Neural cell (in vitro differentiated cells): ENCODE measurements at regions not wholly inside any gene's neighbourhood (a gene's known extent, or its start where the extent isn't known, plus 50 kb on each side); places are given as distances from the start of the nearest gene placed in this dataset.

Experiments used
- H2AFZ ChIP-seq: fragments of 200-600, 300-800 bp; sonication (generic), shearing (Covaris generic); 2 replicates; pipeline ENCODE4 v1.6.0; 2014; ENCODE audit warnings: low read depth, mild to moderate bottlenecking, antibody characterized with exemption, low read length, moderate library complexity
- H3F3A ChIP-seq: fragments of 200-600 bp; shearing (Covaris generic); 2 replicates; pipeline ENCODE4 v1.6.1; 2016; ENCODE audit warnings: mild to moderate bottlenecking, moderate library complexity, mixed read lengths, antibody characterized with exemption, low read length; ENCODE audit not compliant: insufficient read depth, poor library complexity, severe bottlenecking
- H3K27ac ChIP-seq: fragments of 200-600, 300-800 bp; sonication (generic), shearing (Covaris generic); 2 replicates; pipeline ENCODE4 v1.5.1; 2014; ENCODE audit warnings: mild to moderate bottlenecking, low read length, moderate library complexity
- H3K27me3 ChIP-seq: fragments of 300-800, 200-600 bp; sonication (generic), shearing (Covaris generic); 2 replicates; pipeline ENCODE4 v1.6.0; 2014; ENCODE audit warnings: mild to moderate bottlenecking, low read depth, low read length, moderate library complexity; ENCODE audit not compliant: insufficient read depth
- H3K36me3 ChIP-seq: fragments of 300-800, 200-600 bp; sonication (generic), shearing (Covaris generic); 2 replicates; pipeline ENCODE4 v1.5.1; 2014; ENCODE audit warnings: mild to moderate bottlenecking, antibody characterized with exemption, low read length, moderate library complexity; ENCODE audit not compliant: insufficient read depth
- H3K4me2 ChIP-seq: fragments of 300-800, 200-600 bp; sonication (generic), shearing (Covaris generic); 2 replicates; pipeline ENCODE4 v1.6.0; 2014; ENCODE audit warnings: mild to moderate bottlenecking, low read length
- H3K4me3 ChIP-seq: fragments of 300-800, 200-600 bp; sonication (generic), shearing (Covaris generic); 2 replicates; pipeline ENCODE4 v1.5.1; 2014; ENCODE audit warnings: mild to moderate bottlenecking, low read length, moderate library complexity
- H3K79me2 ChIP-seq: fragments of 200-600 bp; shearing (Covaris generic); replicated peaks from 2 replicates; pipeline ENCODE4 v1.6.0; 2014; ENCODE audit warnings: mild to moderate bottlenecking, low read length, moderate library complexity; ENCODE audit not compliant: insufficient read depth
- H3K9ac ChIP-seq: fragments of 300-800, 200-600 bp; sonication (generic), shearing (Covaris generic); 2 replicates; pipeline ENCODE4 v1.6.1; 2016; ENCODE audit warnings: mild to moderate bottlenecking, low read length, mixed read lengths
- H3K9me2 ChIP-seq: fragments of 200-600 bp; shearing (Covaris generic); 2 replicates; pipeline ENCODE4 v1.6.1; 2016; ENCODE audit warnings: mild to moderate bottlenecking, low read length, mixed read lengths; ENCODE audit not compliant: insufficient read depth
- H3K9me3 ChIP-seq: fragments of 200-600, 300-800 bp; sonication (generic), shearing (Covaris generic); 2 replicates; pipeline ENCODE4 v1.6.1; 2016; ENCODE audit warnings: mild to moderate bottlenecking, mixed run types, low read length, moderate library complexity, mixed read lengths
- H4K20me1 ChIP-seq: fragments of 200-600 bp; shearing (Covaris generic); 2 replicates; pipeline ENCODE4 v1.6.1; 2016; ENCODE audit warnings: mild to moderate bottlenecking, mixed run types; ENCODE audit not compliant: insufficient read depth
- EP300 ChIP-seq: fragments of 450-650 bp; conservative IDR thresholded peaks from 2 replicates; pipeline ENCODE4 v1.6.1; 2014; ENCODE audit warnings: antibody characterized with exemption, mild to moderate bottlenecking, moderate library complexity; ENCODE audit not compliant: poor library complexity, severe bottlenecking
- EZH2 ChIP-seq: fragments of 200-600, 300-800 bp; shearing (Covaris generic), sonication (generic); IDR thresholded peaks from 2 replicates; pipeline ENCODE4 v1.6.1; 2014; ENCODE audit warnings: antibody characterized with exemption, low read length, borderline replicate concordance, mild to moderate bottlenecking; ENCODE audit not compliant: insufficient read depth, poor library complexity, severe bottlenecking
- MXI1 ChIP-seq: fragments of 450-650 bp; conservative IDR thresholded peaks from 2 replicates; pipeline ENCODE4 v1.6.1; 2014; ENCODE audit warnings: antibody characterized with exemption, mild to moderate bottlenecking; ENCODE audit not compliant: poor library complexity, severe bottlenecking
- POLR2AphosphoS5 ChIP-seq: IDR thresholded peaks from 2 replicates; pipeline ENCODE4 v1.6.1; 2012
- RAD21 ChIP-seq: fragments of 450-650 bp; conservative IDR thresholded peaks from 2 replicates; pipeline ENCODE4 v1.6.1; 2014; ENCODE audit warnings: antibody characterized with exemption, mild to moderate bottlenecking, moderate library complexity
- REST ChIP-seq: IDR thresholded peaks from 2 replicates; pipeline ENCODE4 v1.6.1; 2012; ENCODE audit warnings: borderline replicate concordance
- SMC3 ChIP-seq: fragments of 450-650 bp; conservative IDR thresholded peaks from 2 replicates; pipeline ENCODE4 v1.6.1; 2014; ENCODE audit warnings: antibody characterized with exemption, mild to moderate bottlenecking, moderate library complexity; ENCODE audit not compliant: poor library complexity
- TAF1 ChIP-seq: IDR thresholded peaks from 2 replicates; pipeline ENCODE4 v1.6.1; 2012; ENCODE audit warnings: low read depth
- TF ChIP-seq, protein P1 (sequence below): fragments of 450-650 bp; IDR thresholded peaks from 2 replicates; pipeline ENCODE4 v1.5.1; 2014; ENCODE audit warnings: antibody characterized with exemption, mild to moderate bottlenecking, moderate library complexity; ENCODE audit not compliant: poor library complexity, severe bottlenecking

- Histone ChIP-seq H3K4me2 (no peak overlapping the region), H2AFZ (no peak overlapping the region), H3K36me3 (no peaks in the 10 kb centered on the region), H3F3A (no peaks in the 10 kb centered on the region), H3K27me3 (no peaks in the 10 kb centered on the region), H4K20me1 (no peaks in the 10 kb centered on the region), H3K27ac (no peak overlapping the region), H3K4me3 (no peak overlapping the region), H3K9ac (no peak overlapping the region), H3K79me2 (no peaks in the 10 kb centered on the region), H3K9me2 (no peaks in the 10 kb centered on the region), H3K9me3 (no peaks in the 10 kb centered on the region)
- TF ChIP-seq EP300 = no peak
- TF ChIP-seq RAD21 = no peak
These were observed 204.5 kb upstream of the PPFIA2 start for GRCh38 chr12:81963636-81964035.

GRCh38 chr12:81963026-81963425, 203.9 kb upstream of the PPFIA2 start:
- Histone ChIP-seq H2AFZ (no peak overlapping the region), H3K27ac (no peak overlapping the region), H3K4me2 (no peak overlapping the region), H3K79me2 (no peaks in the 10 kb centered on the region), H3K9ac (no peak overlapping the region), H3K9me2 (no peaks in the 10 kb centered on the region), H3K36me3 (no peaks in the 10 kb centered on the region), H4K20me1 (no peaks in the 10 kb centered on the region), H3K9me3 (no peaks in the 10 kb centered on the region), H3K4me3 (no peak overlapping the region), H3F3A (no peaks in the 10 kb centered on the region), H3K27me3 (no peaks in the 10 kb centered on the region)
- TF ChIP-seq SMC3 = no peak
- no peak for TF ChIP-seq TAF1
- TF ChIP-seq EZH2 = no peak
- no peak for TF ChIP-seq RAD21
- TF ChIP-seq, protein P1, sequence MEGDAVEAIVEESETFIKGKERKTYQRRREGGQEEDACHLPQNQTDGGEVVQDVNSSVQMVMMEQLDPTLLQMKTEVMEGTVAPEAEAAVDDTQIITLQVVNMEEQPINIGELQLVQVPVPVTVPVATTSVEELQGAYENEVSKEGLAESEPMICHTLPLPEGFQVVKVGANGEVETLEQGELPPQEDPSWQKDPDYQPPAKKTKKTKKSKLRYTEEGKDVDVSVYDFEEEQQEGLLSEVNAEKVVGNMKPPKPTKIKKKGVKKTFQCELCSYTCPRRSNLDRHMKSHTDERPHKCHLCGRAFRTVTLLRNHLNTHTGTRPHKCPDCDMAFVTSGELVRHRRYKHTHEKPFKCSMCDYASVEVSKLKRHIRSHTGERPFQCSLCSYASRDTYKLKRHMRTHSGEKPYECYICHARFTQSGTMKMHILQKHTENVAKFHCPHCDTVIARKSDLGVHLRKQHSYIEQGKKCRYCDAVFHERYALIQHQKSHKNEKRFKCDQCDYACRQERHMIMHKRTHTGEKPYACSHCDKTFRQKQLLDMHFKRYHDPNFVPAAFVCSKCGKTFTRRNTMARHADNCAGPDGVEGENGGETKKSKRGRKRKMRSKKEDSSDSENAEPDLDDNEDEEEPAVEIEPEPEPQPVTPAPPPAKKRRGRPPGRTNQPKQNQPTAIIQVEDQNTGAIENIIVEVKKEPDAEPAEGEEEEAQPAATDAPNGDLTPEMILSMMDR = no peak
- TF ChIP-seq MXI1 = no peak
- no peak for TF ChIP-seq POLR2AphosphoS5
- TF ChIP-seq REST = no peak
- TF ChIP-seq EP300 = no peak
